OCI-LY7 (cell line): ENCODE measurements at regions not wholly inside any gene's neighbourhood (a gene's known extent, or its start where the extent isn't known, plus 50 kb on each side); places are given as distances from the start of the nearest gene placed in this dataset.
A peak's percentile ranks its signal among the peaks of the same experiment; 100 is the strongest.

ENCODE experiments used
- BruUV-seq: library from RNA; stranded (reverse); fragments of 400-500 nt; replicated peaks from 2 replicates; lab custom pipeline; 2021; lab: Mats Ljungman, UMichigan
- CTCF ChIA-PET: fragments of 300-600 bp; sonication (Branson Sonifier 250); formaldehyde crosslinking; loops from one replicate; lab custom pipeline; 2022; ENCODE audit warnings: antibody characterized with exemption; ENCODE audit not compliant: unreplicated experiment; lab: Charles Lee
- POLR2A ChIA-PET: fragments of 300-600 bp; sonication (Branson Sonifier 250); formaldehyde crosslinking; loops from one replicate; lab custom pipeline; 2022; ENCODE audit warnings: antibody characterized with exemption; lab: Charles Lee
- DNase-seq: peaks from one replicate; pipeline ENCODE4 v3.0.0-alpha.2; 2015; ENCODE audit warnings: low spot score
- H2AFZ ChIP-seq: fragments of 200-600 bp; sonication (generic), shearing (Covaris generic); 2 replicates; pipeline ENCODE4 v1.6.1; 2014; ENCODE audit warnings: mild to moderate bottlenecking, antibody characterized with exemption, low read length, moderate library complexity
- H3K27ac ChIP-seq: fragments of 200-600 bp; sonication (generic); 2 replicates; pipeline ENCODE4 v1.5.1; 2014; ENCODE audit warnings: mixed run types, low read depth, mild to moderate bottlenecking, moderate library complexity, low read length, inconsistent platforms; ENCODE audit not compliant: poor library complexity, severe bottlenecking
- H3K36me3 ChIP-seq: fragments of 200-600 bp; sonication (generic); 2 replicates; pipeline ENCODE4 v1.6.1; 2014; ENCODE audit warnings: mild to moderate bottlenecking, antibody characterized with exemption, low read length, moderate library complexity, mixed read lengths; ENCODE audit not compliant: insufficient read depth
- H3K4me1 ChIP-seq: fragments of 200-600 bp; sonication (generic); 2 replicates; pipeline ENCODE4 v1.5.1; 2014; ENCODE audit warnings: mild to moderate bottlenecking, low read length; ENCODE audit not compliant: insufficient read depth, poor library complexity, severe bottlenecking
- H3K4me2 ChIP-seq: fragments of 200-600 bp; sonication (generic); 2 replicates; pipeline ENCODE4 v1.6.1; 2014; ENCODE audit warnings: mild to moderate bottlenecking, low read length
- H3K4me3 ChIP-seq: fragments of 200-600 bp; sonication (generic); 2 replicates; pipeline ENCODE4 v1.5.1; 2014; ENCODE audit warnings: mild to moderate bottlenecking, low read depth, low read length; ENCODE audit not compliant: poor library complexity, severe bottlenecking
- H3K79me2 ChIP-seq: fragments of 200-600 bp; sonication (generic); 2 replicates; pipeline ENCODE4 v1.6.1; 2016; ENCODE audit warnings: low read depth, mild to moderate bottlenecking, low read length, moderate library complexity, mixed read lengths; ENCODE audit not compliant: insufficient read depth
- H3K9me2 ChIP-seq: fragments of 200-600 bp; sonication (generic); 2 replicates; pipeline ENCODE4 v1.6.1; 2016; ENCODE audit warnings: mild to moderate bottlenecking, low read length, mixed read lengths; ENCODE audit not compliant: insufficient read depth
- H3K9me3 ChIP-seq: fragments of 200-600 bp; sonication (generic); 2 replicates; pipeline ENCODE4 v1.6.1; 2014; ENCODE audit warnings: mild to moderate bottlenecking, mixed run types, low read length, mixed read lengths
- H4K20me1 ChIP-seq: fragments of 200-600 bp; sonication (generic); 2 replicates; pipeline ENCODE4 v1.6.1; 2014; ENCODE audit warnings: mild to moderate bottlenecking, antibody characterized with exemption, low read length, moderate library complexity, mixed read lengths; ENCODE audit not compliant: insufficient read depth
- CTCF ChIP-seq: fragments of 200-600 bp; sonication (generic); conservative IDR thresholded peaks from 2 replicates; pipeline ENCODE4 v1.5.1; 2014; ENCODE audit warnings: mild to moderate bottlenecking, antibody characterized with exemption, low read length, moderate library complexity, mixed read lengths
- EZH2phosphoT487 ChIP-seq: fragments of 200-600 bp; sonication (generic); IDR thresholded peaks from 2 replicates; pipeline ENCODE4 v1.6.1; 2018; ENCODE audit warnings: low read depth, borderline replicate concordance, mild to moderate bottlenecking, mixed run types, antibody characterized with exemption, low read length, moderate library complexity, mixed read lengths
- intact Hi-C: fragments of 100-400 bp; cut with micrococcal nuclease; formaldehyde crosslinking; loops from one replicate; pipeline ENCODE4 v1.10.0; 2022; ENCODE audit not compliant: unreplicated experiment

- Histone ChIP-seq H3K36me3 (0 out of 2 replicates have a peak, but pooled peaks cover 6% of the 10 kb centered on the region), H2AFZ (peak overlapping the region; percentile 63; the same call in 1 of the 2 replicates), H3K79me2 (peaks cover 13% of the 10 kb centered on the region; the same call in 1 of the 2 replicates), H3K9me3 (peaks cover 7% of the 10 kb centered on the region; the same call in 1 of the 2 replicates), H3K4me2 (peak overlapping the region; percentile 82), H3K27ac (peak overlapping the region; percentile 99), H4K20me1 (no peaks in the 10 kb centered on the region), H3K9me2 (no peaks in the 10 kb centered on the region), H3K4me1 (peaks cover 67% of the 10 kb centered on the region), H3K4me3 (peak overlapping the region; percentile 48)
- DNase-seq, result peak; percentile 78
- CTCF ChIA-PET, result no interaction called here
- POLR2A ChIA-PET, result interaction anchor here (0.7 to 1.5 kb wide), 6 partner anchors 8 to 393 kb away, joined by 3 to 6 read pairs (median 4); no protein-coding TSS in a partner anchor
- no peak for TF ChIP-seq CTCF
- no peak for TF ChIP-seq EZH2phosphoT487
- intact Hi-C loops, result loop anchor here (2.0 to 5.0 kb wide), 2 partner anchors 41 to 759 kb away; partner anchors contain the start of gene SATB2
- BruUV-seq, result TSS peak; percentile 80
Measured at GRCh38 chr2:198698230-198698629, 759.5 kb downstream of the SATB2 start.

GRCh38 chr2:198697794-198698193, 759.9 kb downstream of the SATB2 start:
- intact Hi-C loops, result loop anchor here (2.0 to 5.0 kb wide), 2 partner anchors 41 to 760 kb away; partner anchors contain the start of gene SATB2
- peaks cover 13% of the 10 kb centered on the region; the same call in 1 of the 2 replicates for H3K79me2 ChIP-seq
- no peaks in the 10 kb centered on the region for H4K20me1 ChIP-seq
- H2AFZ ChIP-seq, result peak overlapping the region; percentile 63; the same call in 1 of the 2 replicates
- CTCF ChIA-PET, result no interaction called here
- no peak for TF ChIP-seq CTCF
- no peak for TF ChIP-seq EZH2phosphoT487
- H3K4me3 ChIP-seq, result peak overlapping the region; percentile 48
- POLR2A ChIA-PET, result interaction anchor here (1.1 to 1.5 kb wide), 5 partner anchors 8 to 46 kb away, joined by 3 to 6 read pairs (median 4); no protein-coding TSS in a partner anchor
- peak overlapping the region; percentile 99 for H3K27ac ChIP-seq
- H3K4me1 ChIP-seq, result peaks cover 67% of the 10 kb centered on the region
- H3K9me2 ChIP-seq, result no peaks in the 10 kb centered on the region
- no TSS peak for BruUV-seq
- H3K36me3 ChIP-seq, result 0 out of 2 replicates have a peak, but pooled peaks cover 2% of the 10 kb centered on the region
- H3K4me2 ChIP-seq, result peak overlapping the region; percentile 82
- H3K9me3 ChIP-seq, result peaks cover 8% of the 10 kb centered on the region; the same call in 1 of the 2 replicates
- DNase-seq, result no peak

GRCh38 chr2:198697218-198697617, 760.5 kb downstream of the SATB2 start:
- peak overlapping the region; percentile 48 for H3K4me3 ChIP-seq
- BruUV-seq, result no TSS peak
- H3K4me1 ChIP-seq, result peaks cover 67% of the 10 kb centered on the region
- no peaks in the 10 kb centered on the region for H3K9me2 ChIP-seq
- TF ChIP-seq CTCF, result no peak
- no peak for TF ChIP-seq EZH2phosphoT487
- ChIA-PET POLR2A (interaction anchor here (1.1 to 1.5 kb wide), 4 partner anchors 9 to 45 kb away, joined by 3 to 6 read pairs (median 4); no protein-coding TSS in a partner anchor), CTCF (no interaction called here)
- H3K9me3 ChIP-seq, result peaks cover 8% of the 10 kb centered on the region; the same call in 1 of the 2 replicates
- H3K4me2 ChIP-seq, result peak overlapping the region; percentile 82
- H3K79me2 ChIP-seq, result peaks cover 11% of the 10 kb centered on the region; the same call in 1 of the 2 replicates
- H3K36me3 ChIP-seq, result no peaks in the 10 kb centered on the region
- intact Hi-C loops, result loop anchor here (5.0 kb wide), 1 partner anchor 760 kb away; the partner anchor contains the start of gene SATB2
- H2AFZ ChIP-seq, result peak overlapping the region; percentile 63; the same call in 1 of the 2 replicates
- no peaks in the 10 kb centered on the region for H4K20me1 ChIP-seq
- DNase-seq, result no peak
- H3K27ac ChIP-seq, result peak overlapping the region; percentile 99
